AG04449 (cell line): ENCODE measurements at regions not wholly inside any gene's neighbourhood (a gene's known extent, or its start where the extent isn't known, plus 50 kb on each side); places are given as distances from the start of the nearest gene placed in this dataset.
"Not testable (repeated sequence)": the region's sequence is repeated elsewhere in the genome, so short reads cannot be mapped to it uniquely, and the experiment has no call there.

ENCODE experiments used
- CTCF ChIA-PET: fragments of 350-600 bp; formaldehyde crosslinking; extraction: SDS; loops from one replicate; lab custom pipeline; 2021; ENCODE audit warnings: antibody characterized with exemption; lab: Yijun Ruan, JAX
- POLR2A ChIA-PET: fragments of 400-600, 350-600 bp; formaldehyde crosslinking; extraction: SDS; loops from one replicate; lab custom pipeline; 2020; ENCODE audit warnings: antibody characterized with exemption, inconsistent platforms; lab: Yijun Ruan, JAX
- DNase-seq: peaks from one replicate; pipeline ENCODE4 v3.0.0-alpha.2; 2010; ENCODE audit warnings: low read depth, low spot score
- H3K4me3 ChIP-seq: 2 replicates; pipeline ENCODE4 v1.5.1; 2011; ENCODE audit warnings: low read depth, mild to moderate bottlenecking, control low read depth, low read length
- TF ChIP-seq, protein P1 (sequence below): IDR thresholded peaks from one replicate; pipeline ENCODE4 v1.5.1; 2011; ENCODE audit warnings: mild to moderate bottlenecking, moderate library complexity, low read length, control low read depth, inconsistent platforms; ENCODE audit not compliant: insufficient read depth; ENCODE audit errors: missing control alignments

DNA sequence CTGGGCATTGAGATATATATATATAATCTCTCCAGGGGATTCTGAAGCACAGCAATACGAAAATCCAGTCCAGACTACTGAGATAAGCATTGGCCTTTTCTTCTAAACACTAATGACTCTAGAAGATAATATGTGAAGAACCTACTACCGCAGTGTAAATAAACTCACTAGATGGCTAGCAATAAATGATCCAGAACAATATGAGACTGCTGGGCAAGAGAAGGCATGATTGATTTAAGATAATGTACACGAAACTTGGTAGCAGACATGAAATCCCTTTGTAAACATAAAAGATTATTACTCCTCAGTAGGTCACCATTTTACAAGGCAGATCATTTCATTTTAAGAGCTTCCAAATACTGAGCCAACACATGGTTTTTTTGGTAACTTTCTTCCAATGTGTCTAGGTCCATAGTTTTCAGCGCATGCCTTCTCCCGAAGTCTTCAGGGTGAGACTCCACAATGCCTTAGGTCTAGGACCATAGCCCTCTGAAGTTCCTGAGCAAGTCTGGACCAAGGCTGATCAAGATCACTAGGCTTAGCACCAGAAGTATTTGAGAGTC is 193.2 kb downstream of the LRRN1 start:
- no peak for DNase-seq
- TF ChIP-seq, protein P1, sequence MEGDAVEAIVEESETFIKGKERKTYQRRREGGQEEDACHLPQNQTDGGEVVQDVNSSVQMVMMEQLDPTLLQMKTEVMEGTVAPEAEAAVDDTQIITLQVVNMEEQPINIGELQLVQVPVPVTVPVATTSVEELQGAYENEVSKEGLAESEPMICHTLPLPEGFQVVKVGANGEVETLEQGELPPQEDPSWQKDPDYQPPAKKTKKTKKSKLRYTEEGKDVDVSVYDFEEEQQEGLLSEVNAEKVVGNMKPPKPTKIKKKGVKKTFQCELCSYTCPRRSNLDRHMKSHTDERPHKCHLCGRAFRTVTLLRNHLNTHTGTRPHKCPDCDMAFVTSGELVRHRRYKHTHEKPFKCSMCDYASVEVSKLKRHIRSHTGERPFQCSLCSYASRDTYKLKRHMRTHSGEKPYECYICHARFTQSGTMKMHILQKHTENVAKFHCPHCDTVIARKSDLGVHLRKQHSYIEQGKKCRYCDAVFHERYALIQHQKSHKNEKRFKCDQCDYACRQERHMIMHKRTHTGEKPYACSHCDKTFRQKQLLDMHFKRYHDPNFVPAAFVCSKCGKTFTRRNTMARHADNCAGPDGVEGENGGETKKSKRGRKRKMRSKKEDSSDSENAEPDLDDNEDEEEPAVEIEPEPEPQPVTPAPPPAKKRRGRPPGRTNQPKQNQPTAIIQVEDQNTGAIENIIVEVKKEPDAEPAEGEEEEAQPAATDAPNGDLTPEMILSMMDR, result no peak
- no peak overlapping the region for H3K4me3 ChIP-seq
- POLR2A ChIA-PET, result no interaction called here
- CTCF ChIA-PET, result no interaction called here

- CTCF ChIA-PET, result no interaction called here
- no peak overlapping the region for H3K4me3 ChIP-seq
- POLR2A ChIA-PET, result no interaction called here
- TF ChIP-seq, protein P1, result no peak
- DNase-seq, result no peak
Observed at GRCh38 chr3:3998140-3998922, 199.1 kb downstream of the LRRN1 start.

DNA sequence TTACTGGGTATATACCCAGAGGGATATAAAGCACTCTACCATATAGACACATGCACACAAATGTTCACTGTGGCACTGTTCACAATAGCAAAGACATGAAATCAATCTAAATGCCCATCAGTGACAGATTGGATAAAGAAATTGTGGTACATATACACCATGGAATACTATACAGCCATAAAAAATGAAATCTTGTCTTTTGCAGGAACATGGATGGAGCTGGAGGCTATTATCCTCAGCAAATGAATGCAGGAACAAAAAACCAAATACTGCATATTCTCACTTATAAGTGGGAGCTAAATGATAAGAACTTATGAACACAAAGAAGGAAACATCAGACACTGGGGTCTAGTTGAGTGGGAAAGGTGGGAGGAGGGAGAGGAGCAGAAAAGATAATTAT is 200.1 kb downstream of the LRRN1 start:
- POLR2A ChIA-PET, CTCF ChIA-PET: not testable (repeated sequence)

GRCh38 chr3:4001976-4002375 is 202.7 kb downstream of the LRRN1 start:
- no peak for DNase-seq
- TF ChIP-seq, protein P1, result no peak
- ChIA-PET CTCF (no interaction called here), POLR2A (no interaction called here)
- H3K4me3 ChIP-seq, result no peak overlapping the region

More for the DNA sequence above, 200.1 kb downstream of the LRRN1 start:
- DNase-seq, H3K4me3 ChIP-seq: not testable (repeated sequence)

DNA sequence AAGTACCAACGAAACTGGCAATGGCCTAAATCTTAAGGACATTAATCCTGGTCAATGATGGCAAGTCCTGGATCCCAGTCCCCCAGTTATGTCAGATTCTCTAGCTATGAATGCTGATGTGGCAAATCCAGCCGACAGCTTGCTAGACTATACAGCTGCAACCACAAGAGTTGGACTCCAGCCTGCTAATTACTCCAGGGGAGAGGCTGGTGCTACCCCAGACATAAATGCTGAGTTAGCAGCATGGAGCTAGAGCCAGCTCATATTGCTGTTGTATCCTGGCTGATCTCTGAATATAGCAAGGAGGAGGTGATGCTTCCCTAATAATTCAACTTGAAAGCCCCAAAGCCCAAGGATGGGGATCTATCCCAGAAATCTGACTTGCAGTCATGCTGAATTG is 207.1 kb downstream of the LRRN1 start:
- ChIA-PET POLR2A (no interaction called here), CTCF (no interaction called here)

GRCh38 chr3:4008205-4008604 is 209.0 kb downstream of the LRRN1 start:
- POLR2A ChIA-PET, result no interaction called here

More for the DNA sequence above, 207.1 kb downstream of the LRRN1 start:
- no peak for DNase-seq
- TF ChIP-seq, protein P1, result no peak
- H3K4me3 ChIP-seq, result no peak overlapping the region

More at GRCh38 chr3:4008205-4008604, 209.0 kb downstream of the LRRN1 start:
- CTCF ChIA-PET, result no interaction called here
- H3K4me3 ChIP-seq, result no peak overlapping the region
- DNase-seq, result no peak
- TF ChIP-seq, protein P1, result no peak
